Right renal pelvis (tissue), 4 donors: ENCODE measurements at regions not wholly inside any gene's neighbourhood (a gene's known extent, or its start where the extent isn't known, plus 50 kb on each side); places are given as distances from the start of the nearest gene placed in this dataset.

Experiments used
- DNase-seq, 4 donors: peaks; one replicate each; pipeline ENCODE4 v3.0.0-alpha.2; 2013; ENCODE audit warnings: low read depth in 4 of 4, low spot score in 3 of 4, missing footprints in 1 of 4

DNA sequence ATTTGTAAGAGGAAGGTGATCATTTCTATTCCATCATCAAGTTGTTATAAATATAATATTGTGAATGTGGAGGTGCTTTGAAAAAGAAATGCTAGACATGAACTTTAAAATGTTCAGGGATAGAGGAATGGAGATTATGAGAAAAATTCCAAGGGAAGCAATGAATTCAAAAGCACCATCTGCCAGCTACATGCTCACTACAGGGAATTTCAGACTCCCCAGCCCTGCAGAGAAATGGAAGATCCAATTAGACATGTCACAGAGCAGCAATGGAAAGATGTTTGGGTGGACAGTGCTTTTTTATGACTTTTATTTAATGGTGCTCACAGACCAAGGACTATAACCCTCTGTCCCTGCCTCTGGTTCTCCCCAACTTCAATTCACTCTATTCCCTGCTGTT lies 209.7 kb downstream of the ESM1 start:
- DNase-seq, result no peak

DNA sequence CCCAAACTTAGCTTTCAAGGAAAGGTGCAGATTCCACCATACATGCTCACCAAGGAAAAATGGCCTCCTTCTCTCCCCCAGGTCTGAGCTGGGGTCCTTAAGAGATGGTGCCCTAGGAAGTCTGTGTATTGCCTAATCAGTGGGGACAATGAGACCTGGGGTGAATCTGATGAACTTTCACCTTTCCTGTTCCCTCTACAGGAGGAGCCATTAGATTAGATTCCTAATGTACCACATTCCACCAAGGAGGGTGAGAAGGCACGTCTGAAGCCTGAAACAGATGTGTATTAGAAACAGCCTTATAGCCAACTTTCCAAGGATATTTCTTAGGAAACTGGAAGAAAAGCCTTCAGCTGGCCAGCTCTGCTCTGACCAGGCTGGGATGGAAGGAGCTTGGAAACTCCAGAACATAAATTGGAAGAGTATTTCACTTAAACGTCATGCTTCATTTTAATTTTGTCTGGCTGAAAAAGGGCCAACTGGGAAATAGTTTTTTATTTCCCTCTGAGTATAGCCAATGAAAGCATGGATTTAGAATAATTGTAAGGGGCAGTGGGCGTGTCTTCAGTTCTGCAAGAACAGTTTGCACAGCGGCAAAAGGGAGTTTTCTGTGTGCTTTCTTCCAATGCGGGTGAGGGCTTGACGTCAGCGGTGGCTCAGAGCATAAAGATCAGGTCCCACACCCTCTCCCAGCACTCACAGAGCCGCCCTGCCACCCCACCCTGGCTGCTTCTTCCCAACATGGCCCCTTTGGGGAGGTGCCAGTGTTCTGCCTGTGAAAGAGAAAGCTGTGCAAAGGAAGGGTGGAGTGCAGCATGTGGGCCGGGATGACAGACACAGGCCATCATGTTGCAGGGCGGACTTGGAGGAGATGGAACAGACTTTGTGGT lies 210.9 kb downstream of the ESM1 start:
- DNase-seq, result no peak

DNA sequence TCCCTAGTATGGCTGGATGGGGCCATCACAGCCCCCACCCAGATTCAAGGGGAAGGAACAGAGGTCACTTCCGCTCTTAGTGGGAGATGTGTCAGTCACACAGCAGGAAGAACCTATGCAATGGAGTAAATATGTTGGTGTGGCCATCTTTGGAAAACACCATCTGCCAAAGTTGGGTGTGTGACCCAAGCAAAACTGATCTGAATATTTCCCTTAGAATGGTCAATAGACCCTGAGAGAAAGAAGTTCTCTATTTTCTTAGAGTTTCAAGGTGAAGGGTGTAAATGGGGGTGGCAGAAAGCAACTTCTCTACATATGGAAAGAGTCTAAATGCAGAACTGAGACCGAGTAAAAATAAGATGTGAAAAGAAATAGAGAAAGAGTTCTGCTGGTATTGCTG lies 212.7 kb downstream of the ESM1 start:
- DNase-seq, result no peak

DNA sequence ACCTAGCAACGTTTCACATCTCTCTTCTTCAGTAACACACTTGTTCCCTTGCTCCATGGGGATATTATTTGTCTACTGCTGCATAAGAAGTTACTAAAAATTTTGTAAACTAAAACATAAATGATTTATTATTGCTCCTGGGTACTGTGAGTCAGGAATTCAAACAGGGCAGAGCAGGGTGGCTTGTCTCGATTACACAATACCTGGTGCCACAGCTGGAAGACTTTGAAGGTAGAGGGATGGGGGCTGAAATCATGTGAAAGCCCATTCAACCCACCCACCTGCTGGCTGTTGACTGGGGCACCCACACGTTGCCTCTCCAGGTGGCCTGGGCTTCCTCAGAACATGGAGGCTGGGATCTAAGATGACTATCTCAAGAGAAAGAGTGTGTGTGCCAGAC lies 213.2 kb downstream of the ESM1 start:
- no peak for DNase-seq

DNA sequence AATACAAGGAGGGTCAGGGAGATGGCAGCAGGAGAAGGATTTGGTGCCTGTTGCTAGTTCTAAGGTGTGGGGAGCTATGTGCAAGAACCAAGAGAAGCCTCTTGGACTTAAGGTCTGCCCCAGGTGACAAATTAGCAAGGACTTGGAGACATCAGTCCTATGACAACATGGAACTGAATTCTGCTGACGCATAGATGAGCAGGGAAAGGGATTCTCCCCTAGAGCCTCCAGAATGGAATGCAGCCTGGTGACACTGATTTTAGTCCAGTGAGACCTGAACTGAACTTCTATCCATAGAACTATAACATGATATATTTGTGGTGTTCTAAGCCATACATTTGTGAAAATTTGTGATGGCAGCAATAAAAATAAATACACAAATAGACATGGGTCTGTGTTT lies 215.6 kb downstream of the ESM1 start:
- DNase-seq, result no peak

DNA sequence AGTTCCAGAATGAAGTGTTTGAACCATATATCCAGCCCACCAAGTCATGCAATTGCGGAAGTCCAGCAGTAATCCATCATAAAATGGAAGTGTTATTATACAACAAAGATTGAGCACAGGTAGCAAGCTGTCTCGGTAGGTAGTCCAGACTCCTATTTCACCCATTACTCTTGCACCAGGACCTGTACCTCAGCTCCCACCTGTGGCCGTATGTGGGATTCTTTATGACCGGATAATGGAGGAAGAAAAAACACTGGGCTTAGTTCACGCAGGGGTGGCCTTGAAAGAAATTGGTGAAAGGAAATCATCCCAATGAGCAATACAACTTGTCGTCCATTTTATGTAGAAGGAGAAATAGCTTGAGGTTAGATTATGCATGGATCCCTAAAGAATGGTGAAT lies 216.3 kb downstream of the ESM1 start:
- no peak for DNase-seq

DNA sequence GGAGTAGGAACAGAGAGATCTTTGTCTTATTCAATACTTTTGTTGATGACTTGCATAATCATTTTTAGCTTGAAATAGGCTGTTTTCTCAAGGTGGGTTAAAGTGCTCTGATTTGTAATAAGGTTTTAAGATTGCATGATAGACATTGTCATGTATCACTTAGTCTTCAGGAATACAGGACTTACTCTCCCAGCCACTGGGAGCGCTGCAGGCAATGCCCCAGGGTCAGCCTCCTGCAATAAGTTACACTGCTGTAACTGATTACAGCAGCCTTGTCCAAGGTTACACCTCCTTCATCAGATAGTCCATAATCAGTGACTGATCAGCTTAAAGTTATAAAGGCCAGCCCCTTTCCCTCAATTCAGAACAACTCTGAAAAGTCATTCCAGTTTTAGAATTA lies 218.6 kb downstream of the ESM1 start:
- no peak for DNase-seq

DNA sequence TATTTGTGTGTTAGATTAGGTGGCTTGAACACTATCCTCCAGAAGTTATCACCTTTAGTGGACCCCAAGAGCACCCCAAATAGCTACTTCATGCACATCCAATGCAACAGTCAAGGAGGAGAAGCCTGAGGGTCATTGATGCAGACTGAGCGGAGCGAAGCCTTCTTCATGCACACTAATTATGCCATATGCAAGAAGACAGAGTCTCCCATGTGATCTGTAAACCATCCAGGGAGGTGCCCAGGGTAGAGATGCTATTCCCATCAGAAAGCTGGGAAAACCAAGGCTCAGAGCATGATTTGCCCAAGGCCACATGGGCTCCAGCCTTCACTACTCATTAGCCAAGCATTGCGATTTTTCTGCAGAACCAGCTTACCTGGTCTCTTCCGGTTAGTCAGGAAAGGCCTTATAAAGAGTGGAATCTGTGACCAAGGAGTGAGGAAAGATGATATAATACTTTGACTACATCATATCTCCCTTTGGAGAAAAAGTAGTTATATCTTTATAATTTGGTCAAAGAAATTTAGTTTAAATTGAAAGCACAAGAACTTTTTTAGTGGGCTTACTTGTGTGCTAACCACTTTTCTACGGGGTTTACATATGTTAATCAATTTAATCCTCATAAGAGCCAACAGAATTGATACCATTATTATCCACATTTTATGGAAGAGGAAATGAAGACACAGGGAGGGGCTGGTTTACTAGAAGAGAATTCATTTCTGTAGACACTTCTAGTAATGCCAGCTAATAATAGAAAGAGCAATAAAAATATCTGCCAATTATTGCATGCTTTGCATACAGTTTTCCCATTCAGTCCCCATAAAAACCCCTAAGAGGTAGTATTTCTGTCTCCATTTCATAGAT lies 220.0 kb downstream of the ESM1 start:
- DNase-seq, result no peak

DNA sequence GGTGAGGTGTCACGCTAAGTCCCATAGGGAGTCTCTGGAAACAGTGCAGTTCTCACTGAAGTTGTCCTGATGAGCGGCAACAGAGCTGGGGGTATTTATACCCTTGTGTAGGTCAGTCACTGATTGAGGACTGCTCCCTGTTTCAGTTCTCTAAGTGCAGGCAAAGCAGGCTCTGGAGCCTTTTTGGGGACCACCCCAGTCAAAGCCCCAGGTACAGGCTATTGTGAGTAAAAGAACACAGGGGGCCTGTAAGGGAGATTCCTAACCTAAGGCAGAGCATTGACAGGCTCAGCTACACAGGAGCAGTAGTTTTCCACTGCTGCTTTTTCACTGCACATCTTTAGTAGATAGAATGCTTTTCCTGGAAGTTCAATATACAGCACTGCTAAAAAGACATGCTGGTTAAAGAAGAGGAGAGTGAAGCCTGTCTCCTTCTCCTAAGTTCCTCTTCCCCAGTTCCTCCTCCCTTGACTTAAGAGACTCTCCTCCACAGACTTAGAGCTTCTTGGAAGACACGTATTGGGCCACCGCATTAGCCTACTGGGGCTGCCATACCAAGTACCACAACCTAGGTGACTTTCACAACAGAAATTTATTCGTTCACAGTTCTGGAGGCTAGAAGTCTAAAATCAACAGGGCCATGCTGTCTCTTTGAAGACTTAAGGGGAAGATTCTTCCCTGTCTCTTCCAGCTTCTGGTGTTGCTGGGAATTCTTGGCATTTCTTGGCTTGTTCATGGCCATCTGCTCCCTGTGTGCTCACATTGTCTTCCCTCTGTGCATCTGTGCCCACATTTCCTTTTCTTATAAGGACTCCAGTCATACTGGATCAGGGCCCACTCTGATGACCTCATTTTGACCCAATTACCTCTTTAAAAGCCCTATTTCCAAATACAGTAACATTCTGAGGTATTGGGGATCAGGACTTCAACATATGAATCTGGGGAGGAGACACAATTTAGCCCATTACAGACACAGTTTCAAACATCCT lies 221.0 kb downstream of the ESM1 start:
- no peak for DNase-seq

DNA sequence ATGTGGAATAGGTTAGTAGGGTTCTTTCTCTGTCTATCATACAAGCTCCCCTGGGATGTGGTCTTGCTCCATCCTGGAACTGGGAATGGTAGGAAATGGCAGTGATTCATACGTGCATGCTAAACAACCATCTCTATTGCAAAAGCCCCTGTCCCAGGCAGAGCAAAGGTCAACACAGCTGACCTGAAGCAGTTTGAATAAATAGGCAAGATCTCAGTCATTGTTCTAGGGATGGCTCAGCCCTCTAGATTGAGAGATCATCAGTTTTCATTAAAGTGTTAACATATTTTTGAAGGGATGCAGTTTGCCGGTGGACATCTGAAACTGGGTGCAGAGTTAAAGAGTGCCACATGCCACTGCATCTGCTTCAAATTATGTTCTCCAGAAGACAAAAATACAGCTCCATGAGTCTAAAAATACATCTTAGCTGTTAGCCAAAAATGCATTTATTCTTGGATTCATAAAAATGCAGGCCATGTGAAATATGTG lies 224.1 kb downstream of the ESM1 start:
- no peak for DNase-seq

DNA sequence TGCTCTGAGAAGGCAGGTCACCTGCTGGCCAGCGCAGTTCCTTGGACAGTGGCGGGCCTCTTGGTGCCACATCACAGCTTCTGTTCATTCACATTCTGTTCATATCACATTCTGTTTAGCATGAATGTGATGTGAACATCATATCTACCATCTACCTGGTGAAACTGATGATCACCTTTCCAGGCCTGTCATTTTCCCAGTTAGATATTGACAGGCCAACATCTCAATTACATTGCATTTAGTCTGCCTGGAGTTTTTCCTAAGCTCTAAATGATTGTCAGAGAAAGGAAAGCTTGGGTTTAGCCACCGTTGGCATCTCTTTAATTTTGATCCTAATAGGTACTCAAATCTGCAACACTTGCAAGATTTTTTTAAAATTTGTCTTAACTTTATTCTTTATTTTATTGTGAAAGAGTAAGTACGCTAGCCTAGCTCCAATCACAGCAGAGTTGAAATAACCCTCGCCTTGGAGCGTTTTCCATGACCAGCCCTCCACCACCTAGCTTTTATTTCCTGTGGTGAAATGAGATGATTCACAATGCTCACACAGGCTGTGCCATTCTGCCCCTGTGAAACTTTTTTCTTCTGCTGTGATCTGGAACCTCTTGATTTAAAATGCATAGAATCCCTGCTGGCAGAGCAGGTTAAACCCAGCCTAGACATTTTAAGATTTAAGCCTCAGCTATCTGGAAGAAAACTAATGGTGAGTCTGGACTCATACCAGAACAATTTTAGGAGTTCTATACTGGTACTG lies 225.0 kb downstream of the ESM1 start:
- no peak for DNase-seq

DNA sequence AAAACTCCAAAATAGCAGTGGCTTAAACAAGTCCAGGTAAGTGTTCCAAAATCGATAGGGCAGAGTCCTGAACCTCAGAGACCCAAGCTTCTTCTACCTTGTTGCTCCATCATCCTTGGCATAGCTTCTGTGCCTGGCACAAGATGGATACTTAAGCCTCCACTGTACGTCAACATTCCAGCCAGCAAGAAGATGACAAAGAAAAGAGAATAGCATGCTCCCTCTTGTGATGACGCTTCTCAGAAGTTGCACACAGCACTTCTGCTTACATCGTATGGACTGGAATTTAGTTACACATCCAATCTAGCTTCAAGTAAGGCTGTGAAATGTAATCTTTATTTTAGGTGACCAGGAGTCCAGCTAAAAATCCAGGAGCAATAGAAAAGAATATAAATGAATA lies 227.4 kb downstream of the ESM1 start:
- DNase-seq, result no peak

DNA sequence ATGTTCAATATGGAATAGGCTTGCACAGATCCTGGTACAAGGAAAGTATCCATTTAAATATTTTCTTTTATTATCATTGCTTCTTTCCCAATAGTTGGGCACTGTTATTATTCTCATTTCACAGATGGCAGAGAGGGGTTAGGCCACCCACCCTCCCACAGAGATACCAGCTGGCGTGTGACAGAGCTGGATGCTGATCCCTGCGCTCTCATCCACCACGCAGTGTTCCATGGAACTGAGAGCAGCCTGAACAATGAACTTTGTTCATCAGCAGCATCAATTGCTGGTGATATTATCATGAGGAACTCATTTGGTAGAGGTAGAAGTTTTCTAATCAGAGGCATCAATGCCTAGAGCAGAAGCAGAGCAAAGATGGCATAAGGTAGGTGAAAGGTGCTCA lies 227.9 kb downstream of the ESM1 start:
- no peak for DNase-seq

DNA sequence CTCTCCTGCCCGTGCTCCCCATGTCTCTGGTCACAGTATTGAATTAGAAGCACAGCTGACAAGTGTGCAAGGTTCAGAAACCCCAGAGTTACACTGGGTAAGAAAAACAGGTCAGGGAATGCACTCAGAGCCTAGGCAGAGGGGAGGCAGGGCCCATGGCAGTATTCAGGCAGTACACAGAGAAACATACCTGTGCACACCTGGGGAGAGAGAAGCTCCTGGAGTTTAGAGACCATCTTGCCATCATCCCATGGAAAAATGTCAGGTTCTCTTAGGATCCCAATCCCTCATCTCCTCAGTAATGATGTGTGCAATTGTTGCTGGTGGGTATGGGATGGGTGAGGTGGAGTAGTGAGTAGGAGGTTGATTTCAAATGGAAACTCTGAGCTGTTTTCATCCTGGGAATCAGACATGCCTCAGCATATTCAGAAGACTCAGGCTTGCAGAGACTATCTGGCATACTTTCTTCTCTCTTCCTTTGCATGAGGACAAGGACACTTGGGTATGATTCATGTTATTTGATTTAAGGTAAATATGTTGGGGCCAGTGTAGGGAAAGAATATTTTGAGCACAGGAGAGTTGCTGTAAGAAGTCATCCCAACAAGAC lies 228.5 kb downstream of the ESM1 start:
- DNase-seq, result no peak

DNA sequence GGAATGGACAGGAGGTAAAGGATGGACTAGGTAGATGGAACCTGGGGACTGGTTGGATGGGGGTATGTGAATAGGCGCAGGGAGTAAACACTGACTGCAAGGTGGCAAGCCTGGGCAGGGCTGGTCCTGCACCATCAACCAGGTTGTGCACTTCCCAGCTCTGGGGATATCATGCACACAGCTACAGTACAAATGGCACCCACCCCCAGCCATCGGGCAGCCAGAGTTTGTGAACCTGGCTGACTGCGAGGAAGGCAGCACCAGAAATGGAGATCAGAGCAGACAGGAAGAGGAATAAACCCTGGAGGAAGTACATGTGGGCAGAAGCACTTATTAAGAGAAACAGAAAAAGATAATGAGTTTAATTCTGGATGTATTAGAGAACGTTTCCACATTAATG lies 229.1 kb downstream of the ESM1 start:
- no peak for DNase-seq

DNA sequence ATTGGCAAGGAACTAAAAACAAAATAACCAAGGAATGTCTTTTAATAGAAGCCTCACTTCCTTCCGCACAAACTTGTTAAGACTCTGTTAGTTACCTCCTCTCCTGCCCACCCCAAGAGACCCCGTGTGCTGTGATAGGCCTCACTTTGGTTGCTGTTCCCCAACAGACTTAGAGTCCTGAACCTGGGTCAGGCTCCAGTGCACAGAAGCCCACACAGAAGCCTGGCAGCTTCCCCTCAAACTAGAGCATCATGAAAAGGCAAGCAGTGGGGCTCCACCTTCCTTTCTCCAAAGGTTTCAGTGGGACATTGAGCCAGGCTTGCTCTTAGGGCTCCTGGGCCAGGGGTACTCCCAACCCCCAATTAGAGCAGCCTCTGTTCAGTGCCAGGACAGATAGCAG lies 230.5 kb downstream of the ESM1 start:
- DNase-seq, result no peak

DNA sequence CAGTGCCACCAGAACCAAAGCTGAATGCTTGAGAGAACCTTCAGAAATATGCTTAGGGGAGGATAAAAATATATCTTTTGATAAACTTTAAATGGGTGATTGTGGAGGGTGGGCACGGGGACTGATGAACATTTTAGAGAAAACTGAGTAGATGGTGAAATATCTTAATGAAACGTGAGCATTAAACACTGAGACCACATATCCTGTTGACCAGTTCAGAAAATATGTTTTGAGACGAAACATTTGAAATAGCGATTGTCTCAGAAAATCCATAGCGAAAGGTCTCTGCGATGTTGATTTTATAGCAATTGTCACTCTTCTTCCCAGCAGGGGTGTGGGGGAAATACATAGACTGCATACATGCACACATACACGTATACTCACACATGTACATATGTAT lies 231.0 kb downstream of the ESM1 start:
- DNase-seq, result no peak

DNA sequence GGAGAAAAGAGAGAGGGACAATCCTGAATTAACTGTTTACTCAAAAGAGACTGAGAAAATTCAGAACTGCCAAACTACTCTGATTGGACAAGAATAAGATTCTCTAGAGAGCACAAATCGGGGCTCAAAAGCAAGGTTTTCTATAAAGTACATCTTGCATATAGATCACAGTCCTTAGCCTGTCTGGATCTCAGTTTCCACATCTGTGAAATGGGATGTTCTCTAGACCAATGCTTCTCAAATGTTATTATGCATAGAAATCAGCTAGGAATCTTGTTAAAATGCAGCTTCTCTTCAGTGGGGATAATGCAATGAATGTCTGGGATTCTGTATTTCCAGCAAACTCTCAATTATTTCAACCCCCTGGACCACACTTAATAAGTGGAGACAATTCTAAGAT lies 231.6 kb downstream of the ESM1 start:
- DNase-seq, result no peak

DNA sequence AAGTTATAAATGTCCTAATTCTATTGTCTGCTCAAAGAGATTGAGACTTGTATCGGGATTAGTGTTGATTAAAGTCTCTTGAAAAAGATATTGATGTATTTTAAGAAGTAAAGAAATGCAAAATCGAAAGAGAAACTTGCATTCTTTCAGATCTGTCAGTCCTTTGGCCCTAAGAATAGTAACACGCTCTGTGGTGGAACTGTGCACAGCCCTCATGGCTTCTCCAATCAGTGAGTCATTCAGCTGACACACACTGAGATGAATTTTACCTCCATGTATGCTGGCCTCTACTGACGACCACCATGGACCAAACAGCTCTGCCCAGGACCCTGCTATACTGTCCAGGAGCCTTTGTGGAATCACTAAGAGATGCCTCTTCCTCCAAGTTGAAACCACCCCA lies 232.4 kb downstream of the ESM1 start:
- no peak for DNase-seq
